PC-3 (cell line): ENCODE measurements at regions not wholly inside any gene's neighbourhood (a gene's known extent, or its start where the extent isn't known, plus 50 kb on each side); places are given as distances from the start of the nearest gene placed in this dataset.

Experiments used
- ATAC-seq: fragments of 200-7000 bp; cut with Tn5 transposase; 2 replicates; pipeline ENCODE4 v1.9.1; 2020; ENCODE audit warnings: mild to moderate bottlenecking, moderate library complexity
- BruUV-seq: library from RNA; stranded (reverse); fragments of 400-500 nt; replicated peaks from 2 replicates; lab custom pipeline; 2021; lab: Mats Ljungman, UMichigan
- CTCF ChIA-PET: fragments of 300-600 bp; sonication (Branson Sonifier 250); formaldehyde crosslinking; loops from one replicate; lab custom pipeline; 2022; ENCODE audit warnings: antibody characterized with exemption; lab: Charles Lee
- POLR2A ChIA-PET: fragments of 300-600 bp; sonication (Branson Sonifier 250); formaldehyde crosslinking; loops from one replicate; lab custom pipeline; 2022; ENCODE audit warnings: antibody characterized with exemption; ENCODE audit not compliant: unreplicated experiment; lab: Charles Lee
- DNase-seq: peaks from one replicate; pipeline ENCODE4 v3.0.0-alpha.2; 2015
- H2AFZ ChIP-seq: fragments of 300-600 bp; sonication (generic); 2 replicates; pipeline ENCODE4 v1.6.0; 2016; ENCODE audit warnings: antibody characterized with exemption, low read length
- H3F3A ChIP-seq: fragments of 300-600 bp; sonication (generic); one replicate; pipeline ENCODE4 v1.6.0; 2017; ENCODE audit warnings: antibody characterized with exemption, low read length, control low read depth, mild to moderate bottlenecking; ENCODE audit not compliant: unreplicated experiment
- H3K27ac ChIP-seq: fragments of 300-600 bp; sonication (generic); 2 replicates; pipeline ENCODE4 v1.5.1; 2016; ENCODE audit warnings: mild to moderate bottlenecking, low read length
- H3K27me3 ChIP-seq: fragments of 300-600 bp; sonication (generic); 2 replicates; pipeline ENCODE4 v1.6.1; 2016; ENCODE audit warnings: low read length, mixed read lengths
- H3K36me3 ChIP-seq: fragments of 300-600 bp; sonication (generic); 2 replicates; pipeline ENCODE4 v1.6.1; 2016; ENCODE audit warnings: low read depth, mixed run types, low read length, mixed read lengths
- H3K4me1 ChIP-seq: fragments of 300-600 bp; sonication (generic); 2 replicates; pipeline ENCODE4 v1.5.1; 2016; ENCODE audit warnings: low read length; ENCODE audit not compliant: insufficient read depth
- H3K4me2 ChIP-seq: fragments of 300-600 bp; sonication (generic); 2 replicates; pipeline ENCODE4 v1.6.0; 2016; ENCODE audit warnings: low read length
- H3K4me3 ChIP-seq: fragments of 300-600 bp; sonication (generic); 2 replicates; pipeline ENCODE4 v1.5.1; 2016; ENCODE audit warnings: mild to moderate bottlenecking, low read length, mixed read lengths
- H3K79me2 ChIP-seq: fragments of 300-600 bp; sonication (generic); 2 replicates; pipeline ENCODE4 v1.6.1; 2017; ENCODE audit warnings: low read length, mixed read lengths
- H3K9ac ChIP-seq: fragments of 300-600 bp; sonication (generic); 2 replicates; pipeline ENCODE4 v1.6.0; 2016; ENCODE audit warnings: mild to moderate bottlenecking, low read length
- H3K9me2 ChIP-seq: fragments of 300-600 bp; sonication (generic); replicated peaks from 2 replicates; pipeline ENCODE4 v1.6.1; 2016; ENCODE audit warnings: mixed run types, low read length, mixed read lengths
- H3K9me3 ChIP-seq: fragments of 300-600 bp; sonication (generic); 2 replicates; pipeline ENCODE4 v1.6.1; 2016; ENCODE audit warnings: low read length, mixed read lengths
- H4K20me1 ChIP-seq: fragments of 300-600 bp; sonication (generic); 2 replicates; pipeline ENCODE4 v1.6.1; 2016; ENCODE audit warnings: low read length, mixed read lengths
- CTCF ChIP-seq: fragments of 300-600 bp; sonication (generic); conservative IDR thresholded peaks from 2 replicates; pipeline ENCODE4 v1.5.1; 2017; ENCODE audit warnings: antibody characterized with exemption, low read depth, mild to moderate bottlenecking, low read length
- EZH2 ChIP-seq: fragments of 300-600 bp; sonication (generic); IDR thresholded peaks from one replicate; pipeline ENCODE4 v1.6.1; 2017; ENCODE audit warnings: antibody characterized with exemption, mild to moderate bottlenecking, low read length; ENCODE audit not compliant: unreplicated experiment
- EZH2phosphoT487 ChIP-seq: fragments of 300-600 bp; sonication (generic); IDR thresholded peaks from 2 replicates; pipeline ENCODE4 v1.6.1; 2018; ENCODE audit warnings: mild to moderate bottlenecking, antibody characterized with exemption, low read length, borderline replicate concordance
- intact Hi-C: fragments of 100-400 bp; cut with micrococcal nuclease; formaldehyde crosslinking; loops from 2 replicates; pipeline ENCODE4 v1.9.0; 2023

GRCh38 chr2:20882466-20883170 is 59.7 kb upstream of the LDAH start:
- Histone ChIP-seq H3F3A (no peaks in the 10 kb centered on the region), H3K9ac (no peak overlapping the region), H3K9me2 (no peaks in the 10 kb centered on the region), H2AFZ (no peak overlapping the region), H3K27ac (no peak overlapping the region), H3K79me2 (no peaks in the 10 kb centered on the region), H3K36me3 (no peaks in the 10 kb centered on the region), H3K4me1 (no peaks in the 10 kb centered on the region), H3K27me3 (no peaks in the 10 kb centered on the region), H4K20me1 (no peaks in the 10 kb centered on the region), H3K9me3 (no peaks in the 10 kb centered on the region), H3K4me2 (no peak overlapping the region), H3K4me3 (no peak overlapping the region)
- ATAC-seq (no peak), DNase-seq (no peak)
- intact Hi-C loops, result no loop called here
- ChIA-PET CTCF (no interaction called here), POLR2A (no interaction called here)
- TF ChIP-seq EZH2phosphoT487 (no peak), EZH2 (no peak), CTCF (no peak)
- BruUV-seq, result no TSS peak

DNA sequence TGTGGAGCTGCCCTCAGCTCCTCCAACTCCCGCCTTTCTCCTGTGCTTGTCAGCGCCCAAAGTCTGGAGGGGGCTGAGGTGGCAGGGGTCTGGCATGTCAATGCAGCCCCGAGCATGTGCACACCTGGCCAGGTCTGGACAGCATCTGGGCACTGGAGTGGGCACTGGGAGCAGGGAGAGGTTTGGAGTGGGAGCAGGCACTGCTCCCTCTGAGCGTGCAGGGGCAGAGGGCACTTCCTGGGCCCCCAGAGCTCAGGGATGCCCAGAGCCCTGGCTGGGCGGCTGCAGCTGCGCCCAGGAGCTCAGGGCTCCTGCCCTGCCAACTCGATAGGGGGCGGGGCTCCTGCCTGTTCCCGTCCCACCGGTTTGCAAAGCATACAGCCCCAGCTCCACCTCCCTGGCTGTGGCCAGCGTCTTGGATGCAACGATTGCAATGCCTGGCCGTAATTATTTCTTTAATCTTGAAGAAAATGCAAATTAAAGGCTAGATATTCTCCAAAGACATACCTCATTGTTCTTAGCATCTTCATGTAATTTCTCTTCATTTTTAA is 57.4 kb upstream of the LDAH start:
- DNase-seq, result peak; percentile 4

More for the DNA sequence above, 57.4 kb upstream of the LDAH start:
- no peak for TF ChIP-seq EZH2
- no peak for TF ChIP-seq CTCF
- no peak for TF ChIP-seq EZH2phosphoT487
- H3K9me2 ChIP-seq, result no peaks in the 10 kb centered on the region
- no peak overlapping the region for H3K4me2 ChIP-seq
- no peak for ATAC-seq
- H3K36me3 ChIP-seq, result no peaks in the 10 kb centered on the region
- H3K4me1 ChIP-seq, result no peaks in the 10 kb centered on the region
- no peaks in the 10 kb centered on the region for H3K27me3 ChIP-seq
- H3K9me3 ChIP-seq, result no peaks in the 10 kb centered on the region
- H3K4me3 ChIP-seq, result no peak overlapping the region
- CTCF ChIA-PET, result no interaction called here
- POLR2A ChIA-PET, result no interaction called here
- H2AFZ ChIP-seq, result no peak overlapping the region
- intact Hi-C loops, result no loop called here
- H3K79me2 ChIP-seq, result no peaks in the 10 kb centered on the region
- H4K20me1 ChIP-seq, result no peaks in the 10 kb centered on the region
- no peak overlapping the region for H3K27ac ChIP-seq
- H3F3A ChIP-seq, result no peaks in the 10 kb centered on the region
- no peak overlapping the region for H3K9ac ChIP-seq
- no TSS peak for BruUV-seq
